ENCODE measurements at regions not wholly inside any gene's neighbourhood (a gene's known extent, or its start where the extent isn't known, plus 50 kb on each side); places are given as distances from the start of the nearest gene placed in this dataset.
A peak's percentile ranks its signal among the peaks of the same experiment; 100 is the strongest.

DNA sequence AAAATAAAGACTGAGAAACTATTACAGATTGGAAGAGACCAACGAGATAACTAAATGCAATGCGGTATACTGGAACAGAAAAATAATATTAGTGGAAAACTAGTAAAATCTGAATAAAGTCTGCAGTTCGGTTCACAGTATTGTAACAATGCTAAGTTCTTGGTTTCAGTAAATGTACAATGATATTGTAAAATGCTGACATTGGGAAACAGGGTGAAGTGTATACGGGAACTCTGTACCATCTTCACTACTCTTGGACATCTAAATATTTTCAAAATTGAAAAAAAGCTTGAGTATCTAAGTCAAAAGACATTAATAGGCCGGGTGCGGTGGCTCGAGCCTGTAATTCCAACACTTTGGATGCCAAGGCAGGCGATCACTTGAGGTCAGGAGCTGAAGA, 120.9 kb upstream of the KCNMB2 start:
- Histone ChIP-seq H3K9me3 (ENCODE audit: control insufficient read depth, low read depth, low read length) (no peaks in the 10 kb centered on the region), H3K4me1 (ENCODE audit: control insufficient read depth, insufficient read depth, low read length) (no peaks in the 10 kb centered on the region), H3K27ac (ENCODE audit: low read length) (no peak overlapping the region), H3K36me3 (ENCODE audit: control insufficient read depth, insufficient read depth, low read length) (no peaks in the 10 kb centered on the region), H3K4me3 (ENCODE audit: low read length) (no peak overlapping the region), H3K27me3 (ENCODE audit: control insufficient read depth, insufficient read depth, low read length) (no peaks in the 10 kb centered on the region)
- 100% methylated on average over 3 of the region's 8 CpGs for WGBS (ENCODE audit: insufficient coverage, low lambda C conversion rate)
- DNase-seq = no peak

DNA sequence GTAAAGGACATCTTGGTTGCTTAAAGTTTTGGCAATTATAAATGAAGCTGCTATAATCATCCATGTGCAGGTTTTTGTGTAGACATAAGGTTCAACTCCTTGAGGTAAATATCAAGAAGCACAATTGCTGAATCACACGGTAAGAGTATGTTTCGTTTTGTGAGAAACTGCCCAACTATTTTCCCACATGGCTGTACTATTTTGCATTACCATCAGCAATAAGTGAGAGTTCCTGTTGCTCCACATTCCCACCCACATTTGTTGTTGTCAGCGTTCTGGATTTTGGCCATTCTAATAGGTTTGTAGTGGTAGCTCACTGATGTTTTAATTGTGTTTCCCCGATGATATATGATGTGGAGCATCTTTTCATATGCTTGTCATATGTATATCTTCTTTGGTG, 118.5 kb upstream of the KCNMB2 start:
- no peak overlapping the region for H3K4me3 ChIP-seq (ENCODE audit: low read length)
- H3K27ac ChIP-seq (ENCODE audit: low read length) = no peak overlapping the region
- H3K36me3 ChIP-seq (ENCODE audit: control insufficient read depth, insufficient read depth, low read length) = no peaks in the 10 kb centered on the region
- DNase-seq = no peak
- no peaks in the 10 kb centered on the region for H3K4me1 ChIP-seq (ENCODE audit: control insufficient read depth, insufficient read depth, low read length)
- WGBS (ENCODE audit: insufficient coverage, low lambda C conversion rate) = 72% methylated on average over 2 of the region's 4 CpGs
- no peaks in the 10 kb centered on the region for H3K27me3 ChIP-seq (ENCODE audit: control insufficient read depth, insufficient read depth, low read length)
- H3K9me3 ChIP-seq (ENCODE audit: control insufficient read depth, low read depth, low read length) = no peaks in the 10 kb centered on the region

DNA sequence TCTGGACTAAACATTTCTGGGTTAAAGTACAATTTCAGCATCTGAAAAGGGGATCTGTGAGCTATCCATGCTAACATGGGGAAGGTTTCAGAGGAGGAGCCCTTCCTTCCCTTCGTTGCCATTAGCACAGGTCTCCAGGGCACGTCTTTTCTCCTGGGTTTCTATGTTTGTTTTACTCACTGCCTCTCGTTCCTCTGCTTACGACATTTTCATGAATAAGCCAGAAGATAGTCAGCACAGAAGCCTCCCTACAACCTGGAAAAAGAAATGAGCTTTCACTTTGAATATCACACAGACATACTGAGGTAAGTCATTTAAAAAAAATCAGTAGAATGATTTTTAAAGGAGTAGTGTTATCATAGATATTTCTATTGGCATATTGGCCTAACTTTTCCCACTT, 117.2 kb upstream of the KCNMB2 start:
- Histone ChIP-seq H3K27me3 (ENCODE audit: control insufficient read depth, insufficient read depth, low read length) (no peaks in the 10 kb centered on the region), H3K9me3 (ENCODE audit: control insufficient read depth, low read depth, low read length) (no peaks in the 10 kb centered on the region), H3K27ac (ENCODE audit: low read length) (no peak overlapping the region), H3K36me3 (ENCODE audit: control insufficient read depth, insufficient read depth, low read length) (no peaks in the 10 kb centered on the region), H3K4me1 (ENCODE audit: control insufficient read depth, insufficient read depth, low read length) (no peaks in the 10 kb centered on the region), H3K4me3 (ENCODE audit: low read length) (no peak overlapping the region)
- peak in 1 of 2 donors; percentile 50 for DNase-seq
- WGBS (ENCODE audit: insufficient coverage, low lambda C conversion rate) = no CpG with 5 or more reads among the region's 4 CpGs

DNA sequence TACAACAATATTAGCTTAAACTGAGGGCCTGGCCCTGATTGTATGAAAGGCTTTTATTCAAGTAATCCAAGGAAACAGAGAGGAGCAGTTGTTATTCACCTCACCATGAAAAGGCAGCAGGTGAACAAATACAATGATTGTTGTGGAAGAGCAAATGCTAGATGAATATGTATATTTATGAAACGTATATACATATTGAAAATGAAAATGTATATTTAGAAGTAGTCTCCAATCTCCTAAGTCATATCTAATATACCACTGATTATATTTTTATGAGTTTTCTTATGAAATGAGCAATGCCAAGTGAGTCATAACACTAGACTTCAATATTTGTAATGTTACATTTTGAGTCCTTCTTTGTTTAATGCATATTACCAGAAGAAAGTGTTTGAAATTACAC, 116.2 kb upstream of the KCNMB2 start:
- Histone ChIP-seq H3K4me1 (ENCODE audit: control insufficient read depth, insufficient read depth, low read length) (no peaks in the 10 kb centered on the region), H3K27ac (ENCODE audit: low read length) (no peak overlapping the region), H3K9me3 (ENCODE audit: control insufficient read depth, low read depth, low read length) (no peaks in the 10 kb centered on the region), H3K36me3 (ENCODE audit: control insufficient read depth, insufficient read depth, low read length) (no peaks in the 10 kb centered on the region), H3K4me3 (ENCODE audit: low read length) (no peak overlapping the region), H3K27me3 (ENCODE audit: control insufficient read depth, insufficient read depth, low read length) (no peaks in the 10 kb centered on the region)
- 100% methylated on average over 1 of the region's 1 CpG for WGBS (ENCODE audit: insufficient coverage, low lambda C conversion rate)
- DNase-seq = no peak

DNA sequence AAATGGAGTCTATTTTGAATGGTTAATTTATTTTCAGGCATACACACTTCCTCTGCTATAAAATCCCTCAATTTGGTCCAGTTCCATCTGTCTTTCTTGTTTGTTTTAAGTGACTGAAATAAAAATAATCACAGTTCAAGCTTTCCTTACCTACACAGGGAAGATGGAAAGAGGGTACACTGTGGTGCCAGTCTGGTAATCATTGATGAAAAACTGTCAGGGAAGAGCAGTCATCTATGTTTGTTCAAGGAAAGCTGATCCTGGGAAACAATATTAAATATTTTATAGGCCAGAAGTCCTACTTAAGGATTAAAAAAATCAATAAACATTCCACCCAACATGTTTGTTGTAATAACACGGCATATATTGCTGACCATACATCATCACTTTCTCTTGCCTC, 115.2 kb upstream of the KCNMB2 start:
- H3K9me3 ChIP-seq (ENCODE audit: control insufficient read depth, low read depth, low read length) = no peaks in the 10 kb centered on the region
- no peak for DNase-seq
- H3K4me3 ChIP-seq (ENCODE audit: low read length) = no peak overlapping the region
- H3K27me3 ChIP-seq (ENCODE audit: control insufficient read depth, insufficient read depth, low read length) = no peaks in the 10 kb centered on the region
- no peak overlapping the region for H3K27ac ChIP-seq (ENCODE audit: low read length)
- no peaks in the 10 kb centered on the region for H3K36me3 ChIP-seq (ENCODE audit: control insufficient read depth, insufficient read depth, low read length)
- no peaks in the 10 kb centered on the region for H3K4me1 ChIP-seq (ENCODE audit: control insufficient read depth, insufficient read depth, low read length)
- WGBS (ENCODE audit: insufficient coverage, low lambda C conversion rate) = no CpG with 5 or more reads among the region's 1 CpG

DNA sequence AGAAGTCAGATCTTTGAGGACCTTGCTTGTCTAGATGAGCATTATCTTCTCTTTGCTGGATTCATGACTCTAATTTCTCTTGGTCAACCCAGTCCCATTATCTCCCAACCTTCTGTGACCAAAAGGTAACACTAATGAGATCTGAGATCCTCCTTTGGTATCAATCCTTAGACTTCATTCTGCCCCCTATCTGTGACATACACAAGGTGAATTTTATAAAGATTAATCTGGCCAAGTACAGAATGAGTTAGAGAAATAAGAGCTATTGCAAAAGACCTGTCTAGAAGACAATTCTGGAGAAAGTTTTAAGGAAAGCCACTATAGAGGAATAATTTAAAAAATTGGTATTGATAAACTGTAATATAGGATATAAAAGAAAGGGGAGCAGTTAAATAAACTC, 113.8 kb upstream of the KCNMB2 start:
- no peak for DNase-seq
- Histone ChIP-seq H3K4me1 (ENCODE audit: control insufficient read depth, insufficient read depth, low read length) (no peaks in the 10 kb centered on the region), H3K4me3 (ENCODE audit: low read length) (no peak overlapping the region), H3K9me3 (ENCODE audit: control insufficient read depth, low read depth, low read length) (no peaks in the 10 kb centered on the region), H3K27me3 (ENCODE audit: control insufficient read depth, insufficient read depth, low read length) (no peaks in the 10 kb centered on the region), H3K36me3 (ENCODE audit: control insufficient read depth, insufficient read depth, low read length) (no peaks in the 10 kb centered on the region), H3K27ac (ENCODE audit: low read length) (no peak overlapping the region)

DNA sequence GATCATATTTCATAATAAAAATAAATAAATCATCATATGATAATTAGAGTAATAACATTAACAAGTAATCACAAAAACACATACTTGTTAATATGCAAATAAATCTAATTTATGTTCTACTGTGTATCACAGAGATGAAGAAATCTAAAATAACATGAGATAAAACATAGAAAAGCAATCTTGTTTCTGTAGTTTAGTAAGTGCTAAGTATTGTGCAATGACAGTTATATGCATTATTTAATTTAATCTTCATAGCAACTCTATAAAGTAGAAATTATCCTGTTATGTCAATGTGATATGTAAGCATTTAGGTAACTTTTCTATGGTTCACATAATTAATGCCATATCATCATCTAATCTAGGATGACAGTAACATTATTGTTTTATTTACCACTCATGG, 108.2 kb upstream of the KCNMB2 start:
- Histone ChIP-seq H3K4me1 (ENCODE audit: control insufficient read depth, insufficient read depth, low read length) (no peaks in the 10 kb centered on the region), H3K27me3 (ENCODE audit: control insufficient read depth, insufficient read depth, low read length) (no peaks in the 10 kb centered on the region), H3K4me3 (ENCODE audit: low read length) (no peak overlapping the region), H3K36me3 (ENCODE audit: control insufficient read depth, insufficient read depth, low read length) (no peaks in the 10 kb centered on the region), H3K27ac (ENCODE audit: low read length) (no peak overlapping the region), H3K9me3 (ENCODE audit: control insufficient read depth, low read depth, low read length) (no peaks in the 10 kb centered on the region)
- no peak for DNase-seq

DNA sequence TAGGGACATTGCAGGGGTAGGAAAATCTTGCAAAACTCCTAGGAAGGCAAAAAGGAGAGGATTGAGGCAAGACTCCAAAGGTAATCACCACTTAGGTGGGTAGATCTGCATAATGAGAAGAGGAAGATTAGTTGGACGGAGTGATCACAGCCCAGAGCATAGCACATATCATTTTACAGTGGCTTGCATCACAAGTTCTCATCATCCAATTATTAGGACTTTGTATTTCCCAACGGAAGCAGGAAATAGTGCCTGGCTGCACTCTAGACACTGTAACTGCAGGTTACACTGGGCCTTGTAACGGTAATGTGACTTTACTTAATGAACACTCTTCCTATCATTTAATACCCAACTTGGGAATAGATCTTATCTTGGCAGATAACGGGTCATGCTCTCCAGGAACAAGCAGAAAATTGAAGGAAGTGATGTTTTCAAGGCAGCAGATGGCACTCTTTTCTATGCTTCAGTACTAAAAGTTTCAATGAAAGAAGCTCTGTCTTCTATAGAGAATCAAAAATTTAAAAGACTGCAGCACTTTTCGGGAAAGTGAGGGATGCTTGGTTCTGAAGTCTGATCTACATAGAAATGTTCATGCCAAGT, 101.9 kb upstream of the KCNMB2 start:
- DNase-seq = peak; percentile 2 to 32

DNA sequence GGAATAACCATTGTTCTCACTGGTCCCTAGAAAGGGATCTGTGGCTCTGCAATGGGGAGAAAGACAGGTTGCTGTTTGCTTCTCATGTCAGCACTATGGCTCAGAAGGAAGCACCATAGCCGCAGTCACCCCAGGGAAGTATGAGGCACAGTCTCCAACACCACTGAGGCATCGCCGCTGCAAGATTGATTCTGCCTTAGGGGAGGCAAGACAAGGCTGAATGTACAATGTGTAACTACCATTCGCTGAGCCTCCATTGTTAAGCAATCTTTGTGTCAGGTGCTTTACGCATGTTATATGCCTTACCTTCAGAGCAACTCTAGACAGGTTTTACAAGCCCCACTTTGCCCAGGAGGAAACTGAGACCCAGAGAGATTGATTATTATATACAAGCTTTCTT, 100.7 kb upstream of the KCNMB2 start:
- no peak overlapping the region for H3K4me3 ChIP-seq (ENCODE audit: low read length)
- H3K27ac ChIP-seq (ENCODE audit: low read length) = no peak overlapping the region
- WGBS (ENCODE audit: insufficient coverage, low lambda C conversion rate) = no CpG with 5 or more reads among the region's 5 CpGs

More for the DNA sequence above, 101.9 kb upstream of the KCNMB2 start:
- H3K27ac ChIP-seq (ENCODE audit: low read length) = no peak overlapping the region
- 60% methylated on average over 1 of the region's 5 CpGs for WGBS (ENCODE audit: insufficient coverage, low lambda C conversion rate)
- H3K9me3 ChIP-seq (ENCODE audit: control insufficient read depth, low read depth, low read length) = no peaks in the 10 kb centered on the region
- H3K4me3 ChIP-seq (ENCODE audit: low read length) = no peak overlapping the region
- H3K27me3 ChIP-seq (ENCODE audit: control insufficient read depth, insufficient read depth, low read length) = no peaks in the 10 kb centered on the region
- no peaks in the 10 kb centered on the region for H3K4me1 ChIP-seq (ENCODE audit: control insufficient read depth, insufficient read depth, low read length)
- H3K36me3 ChIP-seq (ENCODE audit: control insufficient read depth, insufficient read depth, low read length) = no peaks in the 10 kb centered on the region

DNA sequence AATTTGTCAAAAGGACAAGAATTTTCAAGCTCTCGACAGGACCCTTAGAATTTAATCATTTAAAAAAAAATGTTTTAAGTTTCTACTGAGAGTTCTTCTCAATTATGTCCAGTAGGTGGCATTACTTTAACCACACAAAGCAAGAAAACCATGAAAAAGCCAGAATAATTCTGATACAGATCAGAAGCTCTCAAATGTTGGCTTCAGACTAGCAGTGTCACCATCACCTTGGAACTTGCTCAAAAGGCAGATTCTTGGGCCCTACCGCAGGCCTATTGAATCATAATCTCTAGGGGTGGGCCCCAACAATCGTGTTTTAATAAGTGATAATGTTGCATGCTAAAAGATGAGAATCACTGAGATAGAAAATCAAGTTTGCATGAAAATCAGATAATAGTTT, 99.5 kb upstream of the KCNMB2 start:
- 22% methylated on average over 1 of the region's 3 CpGs for WGBS (ENCODE audit: insufficient coverage, low lambda C conversion rate)
- Histone ChIP-seq H3K27ac (ENCODE audit: low read length) (no peak overlapping the region), H3K36me3 (ENCODE audit: control insufficient read depth, insufficient read depth, low read length) (no peaks in the 10 kb centered on the region), H3K27me3 (ENCODE audit: control insufficient read depth, insufficient read depth, low read length) (peaks cover 2% of the 10 kb centered on the region), H3K9me3 (ENCODE audit: control insufficient read depth, low read depth, low read length) (no peaks in the 10 kb centered on the region), H3K4me3 (ENCODE audit: low read length) (no peak overlapping the region), H3K4me1 (ENCODE audit: control insufficient read depth, insufficient read depth, low read length) (no peaks in the 10 kb centered on the region)
- no peak for DNase-seq

More for the DNA sequence above, 100.7 kb upstream of the KCNMB2 start:
- DNase-seq = no peak
- H3K9me3 ChIP-seq (ENCODE audit: control insufficient read depth, low read depth, low read length) = no peaks in the 10 kb centered on the region
- no peaks in the 10 kb centered on the region for H3K36me3 ChIP-seq (ENCODE audit: control insufficient read depth, insufficient read depth, low read length)
- no peaks in the 10 kb centered on the region for H3K27me3 ChIP-seq (ENCODE audit: control insufficient read depth, insufficient read depth, low read length)
- no peaks in the 10 kb centered on the region for H3K4me1 ChIP-seq (ENCODE audit: control insufficient read depth, insufficient read depth, low read length)

DNA sequence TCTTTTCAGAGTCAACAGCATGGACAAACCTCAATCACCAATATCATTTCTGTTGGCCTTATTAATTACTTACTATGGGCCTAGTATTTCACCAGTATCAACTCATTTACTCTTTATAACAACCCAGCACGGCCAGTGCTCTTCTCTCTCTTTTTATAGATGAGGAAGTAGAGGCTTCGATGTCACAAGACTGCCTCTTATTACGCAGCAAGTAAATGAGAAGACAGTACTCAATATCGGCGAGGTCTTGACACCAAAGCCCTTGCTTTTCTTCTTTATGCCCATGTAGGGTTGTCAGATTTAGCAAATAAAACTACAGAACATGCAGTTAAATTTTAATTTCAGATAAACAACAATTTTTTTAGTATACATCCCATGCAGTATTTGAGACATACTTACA, 99.0 kb upstream of the KCNMB2 start:
- 60% methylated on average over 1 of the region's 5 CpGs for WGBS (ENCODE audit: insufficient coverage, low lambda C conversion rate)
- Histone ChIP-seq H3K9me3 (ENCODE audit: control insufficient read depth, low read depth, low read length) (no peaks in the 10 kb centered on the region), H3K4me3 (ENCODE audit: low read length) (no peak overlapping the region), H3K4me1 (ENCODE audit: control insufficient read depth, insufficient read depth, low read length) (no peaks in the 10 kb centered on the region), H3K27me3 (ENCODE audit: control insufficient read depth, insufficient read depth, low read length) (peaks cover 2% of the 10 kb centered on the region), H3K36me3 (ENCODE audit: control insufficient read depth, insufficient read depth, low read length) (no peaks in the 10 kb centered on the region), H3K27ac (ENCODE audit: low read length) (no peak overlapping the region)
- DNase-seq = no peak

All from large intestine (tissue), 3 donors.